ENCODE measurements at regions not wholly inside any gene's neighbourhood (a gene's known extent, or its start where the extent isn't known, plus 50 kb on each side); places are given as distances from the start of the nearest gene placed in this dataset.

GRCh38 chr15:36506733-36507356 lies 72.6 kb upstream of the CDIN1 start:
- no peak overlapping the region for H3K4me3 Mint-ChIP-seq
- DNase-seq (ENCODE audit: low spot score): no peak
- H3K27me3 Mint-ChIP-seq (ENCODE audit: insufficient read depth): peaks cover 1% of the 10 kb centered on the region
- H3K9me3 Mint-ChIP-seq: no peaks in the 10 kb centered on the region
- H3K27ac Mint-ChIP-seq: no peak overlapping the region
- no peaks in the 10 kb centered on the region for H3K4me1 Mint-ChIP-seq (ENCODE audit: low read depth)
- no peaks in the 10 kb centered on the region for H3K36me3 Mint-ChIP-seq (ENCODE audit: low read depth)
- intact Hi-C loops (cut with micrococcal nuclease): loop anchor here (10.0 kb wide), 1 partner anchor 992 kb away; no protein-coding TSS in a partner anchor

GRCh38 chr15:36507458-36507857 lies 72.0 kb upstream of the CDIN1 start:
- H3K27ac Mint-ChIP-seq: no peak overlapping the region
- DNase-seq (ENCODE audit: low spot score): no peak
- no peaks in the 10 kb centered on the region for H3K9me3 Mint-ChIP-seq
- no peaks in the 10 kb centered on the region for H3K36me3 Mint-ChIP-seq (ENCODE audit: low read depth)
- peaks cover 2% of the 10 kb centered on the region for H3K27me3 Mint-ChIP-seq (ENCODE audit: insufficient read depth)
- intact Hi-C loops (cut with micrococcal nuclease): loop anchor here (10.0 kb wide), 1 partner anchor 993 kb away; no protein-coding TSS in a partner anchor
- no peaks in the 10 kb centered on the region for H3K4me1 Mint-ChIP-seq (ENCODE audit: low read depth)
- H3K4me3 Mint-ChIP-seq: no peak overlapping the region

- no peaks in the 10 kb centered on the region for H3K9me3 Mint-ChIP-seq
- no peaks in the 10 kb centered on the region for H3K36me3 Mint-ChIP-seq (ENCODE audit: low read depth)
- no peaks in the 10 kb centered on the region for H3K4me1 Mint-ChIP-seq (ENCODE audit: low read depth)
- no peak overlapping the region for H3K4me3 Mint-ChIP-seq
- H3K27me3 Mint-ChIP-seq (ENCODE audit: insufficient read depth): peaks cover 2% of the 10 kb centered on the region
- DNase-seq (ENCODE audit: low spot score): no peak
- intact Hi-C loops (cut with micrococcal nuclease): no loop called here
- H3K27ac Mint-ChIP-seq: no peak overlapping the region
Observed at GRCh38 chr15:36511594-36511993, 67.8 kb upstream of the CDIN1 start.

GRCh38 chr15:36517758-36518157 lies 61.7 kb upstream of the CDIN1 start:
- Mint-ChIP-seq H3K9me3 (no peaks in the 10 kb centered on the region), H3K4me3 (no peak overlapping the region), H3K4me1 (ENCODE audit: low read depth) (no peaks in the 10 kb centered on the region), H3K27ac (no peak overlapping the region), H3K27me3 (ENCODE audit: insufficient read depth) (no peaks in the 10 kb centered on the region), H3K36me3 (ENCODE audit: low read depth) (no peaks in the 10 kb centered on the region)
- no peak for DNase-seq (ENCODE audit: low spot score)
- intact Hi-C loops (cut with micrococcal nuclease): no loop called here

- Mint-ChIP-seq H3K4me3 (no peak overlapping the region), H3K4me1 (ENCODE audit: low read depth) (no peaks in the 10 kb centered on the region), H3K9me3 (no peaks in the 10 kb centered on the region), H3K27me3 (ENCODE audit: insufficient read depth) (no peaks in the 10 kb centered on the region), H3K36me3 (ENCODE audit: low read depth) (no peaks in the 10 kb centered on the region), H3K27ac (no peak overlapping the region)
- intact Hi-C loops (cut with micrococcal nuclease): no loop called here
- DNase-seq (ENCODE audit: low spot score): no peak
Observed at GRCh38 chr15:36519067-36519466, 60.4 kb upstream of the CDIN1 start.

- no peak for DNase-seq (ENCODE audit: low spot score)
- Mint-ChIP-seq H3K9me3 (no peaks in the 10 kb centered on the region), H3K27ac (no peak overlapping the region), H3K4me1 (ENCODE audit: low read depth) (no peaks in the 10 kb centered on the region), H3K4me3 (no peak overlapping the region), H3K27me3 (ENCODE audit: insufficient read depth) (no peaks in the 10 kb centered on the region), H3K36me3 (ENCODE audit: low read depth) (no peaks in the 10 kb centered on the region)
- intact Hi-C loops (cut with micrococcal nuclease): no loop called here
Observed at GRCh38 chr15:36525430-36525829, 54.0 kb upstream of the CDIN1 start.

GRCh38 chr15:36527235-36528162 lies 51.9 kb upstream of the CDIN1 start:
- Mint-ChIP-seq H3K9me3 (no peaks in the 10 kb centered on the region), H3K4me3 (no peak overlapping the region), H3K27me3 (ENCODE audit: insufficient read depth) (no peaks in the 10 kb centered on the region), H3K27ac (no peak overlapping the region), H3K36me3 (ENCODE audit: low read depth) (no peaks in the 10 kb centered on the region), H3K4me1 (ENCODE audit: low read depth) (no peaks in the 10 kb centered on the region)
- intact Hi-C loops (cut with micrococcal nuclease): no loop called here
- DNase-seq (ENCODE audit: low spot score): no peak

- H3K27ac Mint-ChIP-seq: no peak overlapping the region
- intact Hi-C loops (cut with micrococcal nuclease): no loop called here
- no peaks in the 10 kb centered on the region for H3K9me3 Mint-ChIP-seq
- no peaks in the 10 kb centered on the region for H3K4me1 Mint-ChIP-seq (ENCODE audit: low read depth)
- H3K36me3 Mint-ChIP-seq (ENCODE audit: low read depth): no peaks in the 10 kb centered on the region
- H3K4me3 Mint-ChIP-seq: no peak overlapping the region
- DNase-seq (ENCODE audit: low spot score): no peak
- H3K27me3 Mint-ChIP-seq (ENCODE audit: insufficient read depth): no peaks in the 10 kb centered on the region
Observed at GRCh38 chr15:36529296-36530011, 50.0 kb upstream of the CDIN1 start.

Measured in activated T-helper 1 cell treated with anti-CD3 and anti-CD28 coated beads, Interleukin-12 subunit alpha, Interleukin-12 subunit beta, Interleukin-2, Interleukin-4 antibody, amounts not matched to agents 30 ng/mL and 10 ng/mL and 1 ng/mL, durations not matched to agents 14 hours and 24 hours and 36 hours (primary cell).